ENCODE measurements at regions not wholly inside any gene's neighbourhood (a gene's known extent, or its start where the extent isn't known, plus 50 kb on each side); places are given as distances from the start of the nearest gene placed in this dataset.

GRCh38 chr18:41645589-41646360 lies 309.3 kb upstream of the PIK3C3 start:
- no peak for TF ChIP-seq CTCF (IDR thresholded peaks at IDR 0.05)
- TF ChIP-seq POLR2A (IDR thresholded peaks at IDR 0.05), result no peak
